ENCODE measurements at regions not wholly inside any gene's neighbourhood (a gene's known extent, or its start where the extent isn't known, plus 50 kb on each side); places are given as distances from the start of the nearest gene placed in this dataset.

- TF ChIP-seq CTCF (conservative IDR thresholded peaks at IDR 0.05) (no peak), ZFX (IDR thresholded peaks at IDR 0.05) (no peak)
These were observed 136.0 kb upstream of the ALDH1B1 start for GRCh38 chr9:38256461-38256860.
